HepG2 (cell line): ENCODE measurements at regions not wholly inside any gene's neighbourhood (a gene's known extent, or its start where the extent isn't known, plus 50 kb on each side); places are given as distances from the start of the nearest gene placed in this dataset.

Source experiments
- ATAC-seq: fragments of 200-7000 bp; cut with Tn5 transposase; 3 replicates; pipeline ENCODE4 v1.9.1; 2020; ENCODE audit warnings: mild to moderate bottlenecking, moderate library complexity
- BruUV-seq: library from RNA; stranded (reverse); fragments of 400-500 nt; replicated peaks from 2 replicates; lab custom pipeline; 2021; lab: Mats Ljungman, UMichigan
- CTCF ChIA-PET: fragments of 300-600 bp; formaldehyde crosslinking; extraction: SDS; loops from one replicate; lab custom pipeline; 2021; ENCODE audit warnings: low total read pairs, inconsistent platforms, low intra/inter-chr PET ratio; lab: Yijun Ruan, JAX
- POLR2A ChIA-PET: fragments of 350-600 bp; sonication (Branson Sonifier 250); formaldehyde crosslinking; loops from one replicate; lab custom pipeline; 2020; ENCODE audit warnings: antibody characterized with exemption, inconsistent platforms; lab: Yijun Ruan, JAX
- DNase-seq: peaks from one replicate; pipeline ENCODE4 v3.0.0-alpha.2; 2015; ENCODE audit warnings: low spot score
- FAIRE-seq: peaks from 3 replicates; lab custom pipeline; 2011; peaks lifted over from hg19 to GRCh38; lab: Jason Lieb, UNC
- H2AFZ ChIP-seq: one replicate; pipeline ENCODE4 v1.6.1; 2011; ENCODE audit warnings: low read length, inconsistent platforms
- H3K27ac ChIP-seq: fragments of 300-600 bp; 3 replicates; pipeline ENCODE4 v1.8.0; 2011; ENCODE audit warnings: mixed run types, mild to moderate bottlenecking, mixed read lengths, low read length, inconsistent platforms; ENCODE audit not compliant: insufficient read depth; ENCODE audit errors: extremely low read length
- H3K27me3 ChIP-seq, 2 experiments: fragments of 200-600 bp in 1 of 2; 2 replicates in 1 of 2; 3 replicates in 1 of 2; pipeline versions ENCODE4 v1.6.0 to v1.8.0; 2011; ENCODE audit warnings: low read length in 2 of 2, mild to moderate bottlenecking in 2 of 2, moderate library complexity in 2 of 2, inconsistent platforms in 1 of 2; ENCODE audit not compliant: insufficient read depth in 2 of 2, control insufficient read depth in 1 of 2
- H3K36me3 ChIP-seq, 2 experiments: fragments of 200-600 bp in 1 of 2; replicated peaks in 1 of 2; 2 replicates in 1 of 2; 3 replicates in 1 of 2; pipeline versions ENCODE4 v1.5.1 to v1.8.0; 2011; ENCODE audit warnings: low read length in 2 of 2, inconsistent platforms in 1 of 2; ENCODE audit not compliant: insufficient read depth in 2 of 2, control insufficient read depth in 1 of 2
- H3K4me1 ChIP-seq: 2 replicates; pipeline ENCODE4 v1.5.1; 2012; ENCODE audit warnings: low read length, inconsistent platforms; ENCODE audit not compliant: insufficient read depth
- H3K4me2 ChIP-seq: 2 replicates; pipeline ENCODE4 v1.6.0; 2011; ENCODE audit warnings: low read depth, low read length, inconsistent platforms
- H3K4me3 ChIP-seq, 3 experiments: fragments of 200-600 bp in 1 of 3; sonication (generic), shearing (Covaris generic) in 1 of 3; replicated peaks in 1 of 3; 2 replicates each; pipeline ENCODE4 v1.5.1; 2011 to 2016; ENCODE audit warnings: low read length in 3 of 3, inconsistent platforms in 2 of 3, low read depth in 2 of 3, mild to moderate bottlenecking in 2 of 3, control low read depth in 1 of 3, mixed read lengths in 1 of 3; ENCODE audit not compliant: insufficient read depth in 1 of 3
- H3K79me2 ChIP-seq: one replicate; pipeline ENCODE4 v1.6.1; 2011; ENCODE audit warnings: low read length, inconsistent platforms; ENCODE audit not compliant: insufficient read depth
- H3K9ac ChIP-seq: 2 replicates; pipeline ENCODE4 v1.6.0; 2011; ENCODE audit warnings: mild to moderate bottlenecking, low read depth, low read length, inconsistent platforms; ENCODE audit not compliant: insufficient read depth
- H3K9me3 ChIP-seq: 2 replicates; pipeline ENCODE4 v1.5.1; 2012; ENCODE audit warnings: mild to moderate bottlenecking, low read length
- H4K20me1 ChIP-seq: 2 replicates; pipeline ENCODE4 v1.6.0; 2011; ENCODE audit warnings: inconsistent platforms, mild to moderate bottlenecking, low read length, moderate library complexity; ENCODE audit not compliant: insufficient read depth
- ARNTL ChIP-seq: sonication (generic); formaldehyde crosslinking; IDR thresholded peaks from 2 replicates; pipeline ENCODE4 v1.4.0; 2020; ENCODE audit warnings: mild to moderate bottlenecking, missing genetic modification reagents
- ATF6 ChIP-seq: sonication (generic); formaldehyde crosslinking; conservative IDR thresholded peaks from 2 replicates; pipeline ENCODE4 v1.4.0; 2020; ENCODE audit warnings: missing genetic modification reagents
- CBX1 ChIP-seq: IDR thresholded peaks from one replicate; pipeline ENCODE4 v1.6.1; 2016; ENCODE audit warnings: antibody characterized with exemption, low read depth
- CHCHD3 ChIP-seq: sonication (generic); formaldehyde crosslinking; IDR thresholded peaks from 2 replicates; pipeline ENCODE4 v1.8.0; 2022; ENCODE audit warnings: mild to moderate bottlenecking, missing genetic modification reagents, moderate library complexity
- EP300 ChIP-seq, 3 experiments: sonication (generic) in 1 of 3; formaldehyde crosslinking in 1 of 3; IDR thresholded peaks; 2 replicates each; pipeline versions ENCODE4 v1.5.1 to v1.6.1; 2011 to 2020; ENCODE audit warnings: low read depth in 2 of 3, low read length in 2 of 3, borderline replicate concordance in 1 of 3, improper control_type of control experiment in 1 of 3, mild to moderate bottlenecking in 1 of 3, missing genetic modification reagents in 1 of 3, moderate library complexity in 1 of 3
- GABPA ChIP-seq, 2 experiments: IDR thresholded peaks; 2 replicates each; pipeline ENCODE4 v1.6.1; 2011 to 2016; ENCODE audit warnings: low read depth in 2 of 2, low read length in 1 of 2, missing biosample characterization in 1 of 2, missing genetic modification characterization in 1 of 2
- GATAD2A ChIP-seq: IDR thresholded peaks from 2 replicates; pipeline ENCODE4 v1.6.1; 2016
- IKZF1 ChIP-seq: fragments of 450-650 bp; IDR thresholded peaks from 2 replicates; pipeline ENCODE4 v1.7.1; 2016
- IRF2 ChIP-seq: IDR thresholded peaks from 2 replicates; pipeline ENCODE4 v1.6.1; 2018; ENCODE audit warnings: missing genetic modification reagents, missing compliant biosample characterization
- MED1 ChIP-seq: sonication (generic); formaldehyde crosslinking; IDR thresholded peaks from 2 replicates; pipeline ENCODE4 v1.4.0; 2020; ENCODE audit warnings: missing genetic modification reagents
- MXD3 ChIP-seq: IDR thresholded peaks from 2 replicates; pipeline ENCODE4 v1.6.1; 2016; ENCODE audit warnings: mild to moderate bottlenecking, missing biosample characterization, missing genetic modification reagents
- RFXAP ChIP-seq: sonication (generic); formaldehyde crosslinking; IDR thresholded peaks from 2 replicates; pipeline ENCODE4 v1.4.0; 2020; ENCODE audit warnings: missing genetic modification reagents, borderline replicate concordance
- SP1 ChIP-seq, 2 experiments: fragments of 450-650 bp in 1 of 2; sonication (generic) in 1 of 2; formaldehyde crosslinking in 1 of 2; IDR thresholded peaks; 2 replicates each; pipeline versions ENCODE4 v1.4.0 to v1.6.1; 2016 to 2020; ENCODE audit warnings: missing genetic modification reagents in 1 of 2
- TEAD2 ChIP-seq: sonication (generic); formaldehyde crosslinking; IDR thresholded peaks from 2 replicates; pipeline ENCODE4 v1.9.0; 2021; ENCODE audit warnings: missing genetic modification reagents
- TEAD3 ChIP-seq: optimal IDR thresholded peaks from 2 replicates; pipeline ENCODE3; 2016; ENCODE audit warnings: borderline replicate concordance
- TFAP4 ChIP-seq: sonication (generic); IDR thresholded peaks from 2 replicates; pipeline ENCODE4 v1.6.1; 2016; ENCODE audit warnings: low read depth, borderline replicate concordance
- ZBTB42 ChIP-seq: sonication (generic); formaldehyde crosslinking; IDR thresholded peaks from 2 replicates; pipeline ENCODE4 v1.5.0; 2020; ENCODE audit warnings: mild to moderate bottlenecking, missing genetic modification reagents
- ZNF260 ChIP-seq: sonication (generic); formaldehyde crosslinking; IDR thresholded peaks from 2 replicates; pipeline ENCODE4 v1.4.0; 2020; ENCODE audit warnings: missing genetic modification reagents, low read depth, mild to moderate bottlenecking, borderline replicate concordance
- ZNF329 ChIP-seq: sonication (generic); formaldehyde crosslinking; IDR thresholded peaks from 2 replicates; pipeline ENCODE4 v1.9.0; 2021; ENCODE audit warnings: low read depth, mild to moderate bottlenecking, missing genetic modification reagents
- ZNF550 ChIP-seq: sonication (generic); formaldehyde crosslinking; IDR thresholded peaks from 2 replicates; pipeline ENCODE4 v1.4.0; 2020; ENCODE audit warnings: mild to moderate bottlenecking, missing genetic modification reagents, borderline replicate concordance
- WGBS: methylation state at CpG from one replicate; pipeline ENCODE4 v1.1.6; 2017; ENCODE audit warnings: low lambda C conversion rate; 5-methylcytosine and 5-hydroxymethylcytosine counted together
- in situ Hi-C: cut with HindIII; loops from 2 replicates; pipeline ENCODE4 v1.10.0; 2017; ENCODE audit warnings: low pct_unique_long_range_greater_than_20kb; ENCODE audit not compliant: extremely low pct_ligation_motif_present
- intact Hi-C: fragments of 100-400 bp; cut with micrococcal nuclease; formaldehyde crosslinking; loops from one replicate; pipeline ENCODE4 v1.10.0; 2022; ENCODE audit not compliant: unreplicated experiment

- Histone ChIP-seq H3K36me3 (0 out of 5 replicates have a peak, but pooled peaks cover 0 to 3% of the 10 kb centered on the region in 2 experiments), H4K20me1 (no peaks in the 10 kb centered on the region), H3K9me3 (no peaks in the 10 kb centered on the region), H3K79me2 (no peaks in the 10 kb centered on the region), H2AFZ (no peak overlapping the region), H3K27me3 (no peaks in the 10 kb centered on the region), H3K4me2 (no peak overlapping the region), H3K4me3 (no peak overlapping the region), H3K9ac (no peak overlapping the region), H3K27ac (no peak overlapping the region), H3K4me1 (no peaks in the 10 kb centered on the region)
- intact Hi-C loops (no loop called here), in situ Hi-C loops (no loop called here)
- WGBS, result 80% methylated on average over 1 of the region's 1 CpG
- no peak for FAIRE-seq
- no TSS peak for BruUV-seq
- no peak for TF ChIP-seq TFAP4
- no peak for TF ChIP-seq EP300 (IDR thresholded peaks at IDR 0.05; ENCODE audit: low read depth in 2 of 2, low read length in 2 of 2)
- TF ChIP-seq EP300 (CRISPR knock-in tag; IDR thresholded peaks at IDR 0.05; ENCODE audit: borderline replicate concordance), result no peak
- TF ChIP-seq GATAD2A (CRISPR knock-in tag), result no peak
- no peak for TF ChIP-seq IRF2
- TF ChIP-seq ARNTL (CRISPR knock-in tag), result no peak
- TF ChIP-seq GABPA (IDR thresholded peaks at IDR 0.05; ENCODE audit: low read depth, low read length), result no peak
- no peak for TF ChIP-seq GABPA (CRISPR knock-in tag; IDR thresholded peaks at IDR 0.05; ENCODE audit: low read depth)
- TF ChIP-seq ATF6 (CRISPR knock-in tag), result no peak
- TF ChIP-seq ZNF260 (CRISPR knock-in tag), result no peak
- no peak for TF ChIP-seq RFXAP (CRISPR knock-in tag)
- TF ChIP-seq TEAD3 (CRISPR knock-in tag), result no peak
- TF ChIP-seq ZNF550 (CRISPR knock-in tag), result no peak
- no peak for TF ChIP-seq ZBTB42 (CRISPR knock-in tag)
- TF ChIP-seq SP1 (IDR thresholded peaks at IDR 0.05), result no peak
- TF ChIP-seq SP1 (CRISPR knock-in tag; IDR thresholded peaks at IDR 0.05), result no peak
- TF ChIP-seq ZNF329 (CRISPR knock-in tag), result no peak
- TF ChIP-seq CHCHD3 (CRISPR knock-in tag), result no peak
- TF ChIP-seq MED1, result no peak
- TF ChIP-seq CBX1, result no peak
- TF ChIP-seq TEAD2, result no peak
- no peak for TF ChIP-seq MXD3 (CRISPR knock-in tag)
- no peak for TF ChIP-seq IKZF1
- no peak for ATAC-seq
- CTCF ChIA-PET, result no interaction called here
- POLR2A ChIA-PET, result no interaction called here
- DNase-seq, result no peak
Measured at GRCh38 chr1:245001252-245001651, 136.9 kb upstream of the HNRNPU start.
